HepG2 (cell line): ENCODE measurements at regions not wholly inside any gene's neighbourhood (a gene's known extent, or its start where the extent isn't known, plus 50 kb on each side); places are given as distances from the start of the nearest gene placed in this dataset.

Experiments
- ATAC-seq: fragments of 200-7000 bp; cut with Tn5 transposase; 3 replicates; pipeline ENCODE4 v1.9.1; 2020; ENCODE audit warnings: mild to moderate bottlenecking, moderate library complexity
- BruUV-seq: library from RNA; stranded (reverse); fragments of 400-500 nt; replicated peaks from 2 replicates; lab custom pipeline; 2021; lab: Mats Ljungman, UMichigan
- CTCF ChIA-PET: fragments of 300-600 bp; formaldehyde crosslinking; extraction: SDS; loops from one replicate; lab custom pipeline; 2021; ENCODE audit warnings: low total read pairs, inconsistent platforms, low intra/inter-chr PET ratio; lab: Yijun Ruan, JAX
- POLR2A ChIA-PET: fragments of 350-600 bp; sonication (Branson Sonifier 250); formaldehyde crosslinking; loops from one replicate; lab custom pipeline; 2020; ENCODE audit warnings: antibody characterized with exemption, inconsistent platforms; lab: Yijun Ruan, JAX
- DNase-seq: peaks from one replicate; pipeline ENCODE4 v3.0.0-alpha.2; 2015; ENCODE audit warnings: low spot score
- FAIRE-seq: peaks from 3 replicates; lab custom pipeline; 2011; peaks lifted over from hg19 to GRCh38; lab: Jason Lieb, UNC
- H2AFZ ChIP-seq: one replicate; pipeline ENCODE4 v1.6.1; 2011; ENCODE audit warnings: low read length, inconsistent platforms
- H3K27ac ChIP-seq: fragments of 300-600 bp; 3 replicates; pipeline ENCODE4 v1.8.0; 2011; ENCODE audit warnings: mixed run types, mild to moderate bottlenecking, mixed read lengths, low read length, inconsistent platforms; ENCODE audit not compliant: insufficient read depth; ENCODE audit errors: extremely low read length
- H3K27me3 ChIP-seq, 2 experiments: fragments of 200-600 bp in 1 of 2; 2 replicates in 1 of 2; 3 replicates in 1 of 2; pipeline versions ENCODE4 v1.6.0 to v1.8.0; 2011; ENCODE audit warnings: low read length in 2 of 2, mild to moderate bottlenecking in 2 of 2, moderate library complexity in 2 of 2, inconsistent platforms in 1 of 2; ENCODE audit not compliant: insufficient read depth in 2 of 2, control insufficient read depth in 1 of 2
- H3K36me3 ChIP-seq, 2 experiments: fragments of 200-600 bp in 1 of 2; replicated peaks in 1 of 2; 2 replicates in 1 of 2; 3 replicates in 1 of 2; pipeline versions ENCODE4 v1.5.1 to v1.8.0; 2011; ENCODE audit warnings: low read length in 2 of 2, inconsistent platforms in 1 of 2; ENCODE audit not compliant: insufficient read depth in 2 of 2, control insufficient read depth in 1 of 2
- H3K4me1 ChIP-seq: 2 replicates; pipeline ENCODE4 v1.5.1; 2012; ENCODE audit warnings: low read length, inconsistent platforms; ENCODE audit not compliant: insufficient read depth
- H3K4me2 ChIP-seq: 2 replicates; pipeline ENCODE4 v1.6.0; 2011; ENCODE audit warnings: low read depth, low read length, inconsistent platforms
- H3K4me3 ChIP-seq, 3 experiments: fragments of 200-600 bp in 1 of 3; sonication (generic), shearing (Covaris generic) in 1 of 3; replicated peaks in 1 of 3; 2 replicates each; pipeline ENCODE4 v1.5.1; 2011 to 2016; ENCODE audit warnings: low read length in 3 of 3, inconsistent platforms in 2 of 3, low read depth in 2 of 3, mild to moderate bottlenecking in 2 of 3, control low read depth in 1 of 3, mixed read lengths in 1 of 3; ENCODE audit not compliant: insufficient read depth in 1 of 3
- H3K79me2 ChIP-seq: one replicate; pipeline ENCODE4 v1.6.1; 2011; ENCODE audit warnings: low read length, inconsistent platforms; ENCODE audit not compliant: insufficient read depth
- H3K9ac ChIP-seq: 2 replicates; pipeline ENCODE4 v1.6.0; 2011; ENCODE audit warnings: mild to moderate bottlenecking, low read depth, low read length, inconsistent platforms; ENCODE audit not compliant: insufficient read depth
- H3K9me3 ChIP-seq: 2 replicates; pipeline ENCODE4 v1.5.1; 2012; ENCODE audit warnings: mild to moderate bottlenecking, low read length
- H4K20me1 ChIP-seq: 2 replicates; pipeline ENCODE4 v1.6.0; 2011; ENCODE audit warnings: inconsistent platforms, mild to moderate bottlenecking, low read length, moderate library complexity; ENCODE audit not compliant: insufficient read depth
- ARID4A ChIP-seq: sonication (generic); formaldehyde crosslinking; IDR thresholded peaks from 2 replicates; pipeline ENCODE4 v1.5.0; 2020; ENCODE audit warnings: mild to moderate bottlenecking, missing genetic modification reagents, borderline replicate concordance
- ATF7 ChIP-seq, 2 experiments: fragments of 450-650 bp in 1 of 2; sonication (generic) in 1 of 2; formaldehyde crosslinking in 1 of 2; IDR thresholded peaks; 2 replicates each; pipeline versions ENCODE4 v1.4.0 to v1.6.1; 2016 to 2020; ENCODE audit warnings: antibody characterized with exemption in 1 of 2, mild to moderate bottlenecking in 1 of 2, missing genetic modification reagents in 1 of 2
- JARID2 ChIP-seq: sonication (generic); formaldehyde crosslinking; IDR thresholded peaks from 2 replicates; pipeline ENCODE4 v1.8.1; 2023; ENCODE audit warnings: missing genetic modification reagents, inconsistent platforms; ENCODE audit not compliant: insufficient replicate concordance
- KAT2B ChIP-seq: fragments of 150-350 bp; IDR thresholded peaks from 2 replicates; pipeline ENCODE4 v1.6.1; 2014; ENCODE audit warnings: low read depth, low read length, borderline replicate concordance
- NFKB2 ChIP-seq: sonication (generic); formaldehyde crosslinking; IDR thresholded peaks from 2 replicates; pipeline ENCODE4 v1.4.0; 2020; ENCODE audit warnings: missing genetic modification reagents, borderline replicate concordance
- SATB2 ChIP-seq: sonication (generic); formaldehyde crosslinking; IDR thresholded peaks from 2 replicates; pipeline ENCODE4 v1.5.0; 2020; ENCODE audit warnings: missing genetic modification reagents
- ZFP36 ChIP-seq: fragments of 150-350 bp; IDR thresholded peaks from 2 replicates; pipeline ENCODE4 v1.6.1; 2018; ENCODE audit warnings: borderline replicate concordance, low read length, low read depth; ENCODE audit not compliant: partially characterized antibody
- ZNF253 ChIP-seq: sonication (generic); formaldehyde crosslinking; IDR thresholded peaks from 2 replicates; pipeline ENCODE4 v1.8.0; 2022; ENCODE audit warnings: mild to moderate bottlenecking, missing genetic modification reagents, borderline replicate concordance
- ZNF343 ChIP-seq: sonication (generic); formaldehyde crosslinking; IDR thresholded peaks from 2 replicates; pipeline ENCODE4 v1.4.0; 2020; ENCODE audit warnings: mild to moderate bottlenecking, missing genetic modification reagents
- ZNF430 ChIP-seq: sonication (generic); formaldehyde crosslinking; IDR thresholded peaks from 2 replicates; pipeline ENCODE4 v1.9.0; 2021; ENCODE audit warnings: mild to moderate bottlenecking, missing genetic modification reagents
- WGBS: methylation state at CpG from one replicate; pipeline ENCODE4 v1.1.6; 2017; ENCODE audit warnings: low lambda C conversion rate; 5-methylcytosine and 5-hydroxymethylcytosine counted together
- in situ Hi-C: cut with HindIII; loops from 2 replicates; pipeline ENCODE4 v1.10.0; 2017; ENCODE audit warnings: low pct_unique_long_range_greater_than_20kb; ENCODE audit not compliant: extremely low pct_ligation_motif_present
- intact Hi-C: fragments of 100-400 bp; cut with micrococcal nuclease; formaldehyde crosslinking; loops from one replicate; pipeline ENCODE4 v1.10.0; 2022; ENCODE audit not compliant: unreplicated experiment

- Histone ChIP-seq H4K20me1 (no peaks in the 10 kb centered on the region), H3K4me3 (no peak overlapping the region), H2AFZ (no peak overlapping the region), H3K79me2 (no peaks in the 10 kb centered on the region), H3K9ac (no peak overlapping the region), H3K4me1 (no peaks in the 10 kb centered on the region), H3K36me3 (no peaks in the 10 kb centered on the region), H3K9me3 (peaks cover 79% of the 10 kb centered on the region), H3K27ac (no peak overlapping the region), H3K4me2 (no peak overlapping the region), H3K27me3 (no peaks in the 10 kb centered on the region)
- BruUV-seq: no TSS peak
- TF ChIP-seq SATB2 (no peak), KAT2B (no peak), ZFP36 (no peak), NFKB2 (CRISPR knock-in tag) (no peak), ZNF430 (CRISPR knock-in tag) (no peak), ZNF253 (CRISPR knock-in tag) (no peak)
- intact Hi-C loops: no loop called here
- in situ Hi-C loops: no loop called here
- DNase-seq (no peak), ATAC-seq (no peak), FAIRE-seq (no peak)
- POLR2A ChIA-PET: no interaction called here
- CTCF ChIA-PET: no interaction called here
Observed at GRCh38 chr9:11402621-11403020, 789.8 kb upstream of the PTPRD start.

- no peak overlapping the region for H3K4me2 ChIP-seq
- H3K79me2 ChIP-seq: no peaks in the 10 kb centered on the region
- H2AFZ ChIP-seq: no peak overlapping the region
- H3K27ac ChIP-seq: no peak overlapping the region
- ChIA-PET CTCF (no interaction called here), POLR2A (no interaction called here)
- no peaks in the 10 kb centered on the region for H3K36me3 ChIP-seq
- FAIRE-seq (no peak), DNase-seq (no peak), ATAC-seq (no peak)
- H3K4me1 ChIP-seq: no peaks in the 10 kb centered on the region
- H3K27me3 ChIP-seq: no peaks in the 10 kb centered on the region
- in situ Hi-C loops: no loop called here
- no peak overlapping the region for H3K9ac ChIP-seq
- BruUV-seq: no TSS peak
- TF ChIP-seq JARID2 (CRISPR knock-in tag) (no peak), ZNF343 (CRISPR knock-in tag) (no peak), ATF7 (IDR thresholded peaks at IDR 0.05) (no peak), ATF7 (CRISPR knock-in tag; IDR thresholded peaks at IDR 0.05) (no peak), ARID4A (CRISPR knock-in tag) (no peak)
- WGBS: no CpG with 5 or more reads among the region's 4 CpGs
- intact Hi-C loops: no loop called here
- no peaks in the 10 kb centered on the region for H4K20me1 ChIP-seq
- peaks cover 78% of the 10 kb centered on the region for H3K9me3 ChIP-seq
- H3K4me3 ChIP-seq: no peak overlapping the region
Observed at GRCh38 chr9:11414241-11414640, 801.4 kb upstream of the PTPRD start.
